Neural crest cell (in vitro differentiated cells): ENCODE measurements at regions not wholly inside any gene's neighbourhood (a gene's known extent, or its start where the extent isn't known, plus 50 kb on each side); places are given as distances from the start of the nearest gene placed in this dataset.

Source experiments
- DNase-seq: peaks from one replicate; pipeline ENCODE4 v3.0.0; 2021; ENCODE audit warnings: low read depth, mixed read lengths, low spot score
- H3K27ac Mint-ChIP-seq: one replicate; pipeline ENCODE4 v1.8.0; 2021; ENCODE audit warnings: mild to moderate bottlenecking, mixed read lengths; ENCODE audit not compliant: unreplicated experiment
- H3K27me3 Mint-ChIP-seq: 2 replicates; pipeline ENCODE4 v1.8.0; 2021; ENCODE audit warnings: low read depth, mild to moderate bottlenecking, mixed read lengths
- H3K36me3 Mint-ChIP-seq: 2 replicates; pipeline ENCODE4 v1.8.0; 2021; ENCODE audit warnings: low read depth, mild to moderate bottlenecking, mixed read lengths
- H3K4me1 Mint-ChIP-seq: 2 replicates; pipeline ENCODE4 v1.8.0; 2021; ENCODE audit warnings: mixed read lengths
- H3K4me3 Mint-ChIP-seq: one replicate; pipeline ENCODE4 v1.8.0; 2021; ENCODE audit warnings: mild to moderate bottlenecking, mixed read lengths
- H3K9me3 Mint-ChIP-seq: 2 replicates; pipeline ENCODE4 v1.8.0; 2021; ENCODE audit warnings: mixed read lengths
- CTCF ChIP-seq: fragments of 200-600 bp; sonication (generic); conservative IDR thresholded peaks from 2 replicates; pipeline ENCODE4 v1.5.0; 2021; ENCODE audit warnings: antibody characterized with exemption, mild to moderate bottlenecking

GRCh38 chr2:118536306-118536705, 311.1 kb downstream of the EN1 start:
- peaks cover 2% of the 10 kb centered on the region for H3K4me1 Mint-ChIP-seq
- no peak overlapping the region for H3K4me3 Mint-ChIP-seq
- H3K9me3 Mint-ChIP-seq: no peaks in the 10 kb centered on the region
- no peaks in the 10 kb centered on the region for H3K36me3 Mint-ChIP-seq
- H3K27me3 Mint-ChIP-seq: peaks cover 60% of the 10 kb centered on the region
- DNase-seq: no peak
- H3K27ac Mint-ChIP-seq: no peak overlapping the region
- no peak for TF ChIP-seq CTCF

- H3K27me3 Mint-ChIP-seq: peaks cover 65% of the 10 kb centered on the region
- DNase-seq: no peak
- H3K4me3 Mint-ChIP-seq: no peak overlapping the region
These were observed 311.6 kb downstream of the EN1 start for GRCh38 chr2:118535818-118536212.

GRCh38 chr2:118535171-118535817, 312.2 kb downstream of the EN1 start:
- no peak for TF ChIP-seq CTCF
- H3K27ac Mint-ChIP-seq: no peak overlapping the region
- H3K4me1 Mint-ChIP-seq: peaks cover 4% of the 10 kb centered on the region
- H3K36me3 Mint-ChIP-seq: no peaks in the 10 kb centered on the region
- peaks cover 63% of the 10 kb centered on the region for H3K27me3 Mint-ChIP-seq
- H3K9me3 Mint-ChIP-seq: no peaks in the 10 kb centered on the region
- no peak for DNase-seq
- no peak overlapping the region for H3K4me3 Mint-ChIP-seq

More at GRCh38 chr2:118535818-118536212, 311.6 kb downstream of the EN1 start:
- Mint-ChIP-seq H3K9me3 (no peaks in the 10 kb centered on the region), H3K36me3 (no peaks in the 10 kb centered on the region), H3K27ac (no peak overlapping the region), H3K4me1 (peaks cover 4% of the 10 kb centered on the region)
- no peak for TF ChIP-seq CTCF

GRCh38 chr2:118530976-118531375, 316.5 kb downstream of the EN1 start:
- H3K27me3 Mint-ChIP-seq: peaks cover 61% of the 10 kb centered on the region
- H3K27ac Mint-ChIP-seq: no peak overlapping the region
- no peak overlapping the region for H3K4me3 Mint-ChIP-seq
- no peak for TF ChIP-seq CTCF
- DNase-seq: no peak
- H3K9me3 Mint-ChIP-seq: no peaks in the 10 kb centered on the region
- H3K36me3 Mint-ChIP-seq: no peaks in the 10 kb centered on the region
- peaks cover 18% of the 10 kb centered on the region for H3K4me1 Mint-ChIP-seq

- no peak for DNase-seq
- peaks cover 18% of the 10 kb centered on the region for H3K4me1 Mint-ChIP-seq
- H3K27ac Mint-ChIP-seq: no peak overlapping the region
- H3K36me3 Mint-ChIP-seq: no peaks in the 10 kb centered on the region
- no peak overlapping the region for H3K4me3 Mint-ChIP-seq
- no peaks in the 10 kb centered on the region for H3K9me3 Mint-ChIP-seq
- H3K27me3 Mint-ChIP-seq: peaks cover 57% of the 10 kb centered on the region
- TF ChIP-seq CTCF: no peak
These were observed 317.4 kb downstream of the EN1 start for GRCh38 chr2:118529908-118530599.
